ENCODE measurements at regions not wholly inside any gene's neighbourhood (a gene's known extent, or its start where the extent isn't known, plus 50 kb on each side); places are given as distances from the start of the nearest gene placed in this dataset.

- Histone ChIP-seq H3K4me2 (ENCODE audit: low read length) (no peak overlapping the region), H3K79me2 (ENCODE audit: insufficient read depth, low read length) (no peaks in the 10 kb centered on the region), H3F3A (ENCODE audit: insufficient read depth, low read length) (no peaks in the 10 kb centered on the region), H3K4me3 (ENCODE audit: low read depth, low read length, poor library complexity, severe bottlenecking) (no peak overlapping the region), H4K20me1 (ENCODE audit: insufficient read depth, low read length) (no peaks in the 10 kb centered on the region), H3K27ac (ENCODE audit: low read depth, low read length, poor library complexity, severe bottlenecking) (no peak overlapping the region), H3K9me2 (ENCODE audit: low read depth, low read length) (no peaks in the 10 kb centered on the region), H3K4me1 (ENCODE audit: insufficient read depth, low read length, severe bottlenecking) (no peaks in the 10 kb centered on the region), H3K9ac (ENCODE audit: low read length) (no peak overlapping the region), H3K9me3 (ENCODE audit: low read length) (no peaks in the 10 kb centered on the region), H3K36me3 (ENCODE audit: insufficient read depth, low read length) (no peaks in the 10 kb centered on the region), H2AFZ (ENCODE audit: low read length) (no peak overlapping the region), H3K27me3 (ENCODE audit: insufficient read depth, low read length) (peaks cover 13% of the 10 kb centered on the region)
- TF ChIP-seq CTCF (IDR thresholded peaks at IDR 0.05; ENCODE audit: low read length) (no peak), EZH2 (IDR thresholded peaks at IDR 0.05; ENCODE audit: borderline replicate concordance, low read length) (no peak)
Measured at GRCh38 chr6:6801635-6802218, 213.2 kb downstream of the LY86 start.

GRCh38 chr6:6803180-6803977, 214.9 kb downstream of the LY86 start:
- no peak overlapping the region for H3K9ac ChIP-seq (ENCODE audit: low read length)
- no peak overlapping the region for H3K27ac ChIP-seq (ENCODE audit: low read depth, low read length, poor library complexity, severe bottlenecking)
- TF ChIP-seq EZH2 (IDR thresholded peaks at IDR 0.05; ENCODE audit: borderline replicate concordance, low read length) (no peak), CTCF (IDR thresholded peaks at IDR 0.05; ENCODE audit: low read length) (no peak)
- no peaks in the 10 kb centered on the region for H4K20me1 ChIP-seq (ENCODE audit: insufficient read depth, low read length)
- no peak overlapping the region for H2AFZ ChIP-seq (ENCODE audit: low read length)
- H3K79me2 ChIP-seq (ENCODE audit: insufficient read depth, low read length): no peaks in the 10 kb centered on the region
- no peak overlapping the region for H3K4me3 ChIP-seq (ENCODE audit: low read depth, low read length, poor library complexity, severe bottlenecking)
- no peaks in the 10 kb centered on the region for H3K36me3 ChIP-seq (ENCODE audit: insufficient read depth, low read length)
- no peaks in the 10 kb centered on the region for H3K4me1 ChIP-seq (ENCODE audit: insufficient read depth, low read length, severe bottlenecking)
- peaks cover 8% of the 10 kb centered on the region for H3K27me3 ChIP-seq (ENCODE audit: insufficient read depth, low read length)
- H3K4me2 ChIP-seq (ENCODE audit: low read length): no peak overlapping the region
- no peaks in the 10 kb centered on the region for H3K9me2 ChIP-seq (ENCODE audit: low read depth, low read length)
- no peaks in the 10 kb centered on the region for H3F3A ChIP-seq (ENCODE audit: insufficient read depth, low read length)
- H3K9me3 ChIP-seq (ENCODE audit: low read length): no peaks in the 10 kb centered on the region

DNA sequence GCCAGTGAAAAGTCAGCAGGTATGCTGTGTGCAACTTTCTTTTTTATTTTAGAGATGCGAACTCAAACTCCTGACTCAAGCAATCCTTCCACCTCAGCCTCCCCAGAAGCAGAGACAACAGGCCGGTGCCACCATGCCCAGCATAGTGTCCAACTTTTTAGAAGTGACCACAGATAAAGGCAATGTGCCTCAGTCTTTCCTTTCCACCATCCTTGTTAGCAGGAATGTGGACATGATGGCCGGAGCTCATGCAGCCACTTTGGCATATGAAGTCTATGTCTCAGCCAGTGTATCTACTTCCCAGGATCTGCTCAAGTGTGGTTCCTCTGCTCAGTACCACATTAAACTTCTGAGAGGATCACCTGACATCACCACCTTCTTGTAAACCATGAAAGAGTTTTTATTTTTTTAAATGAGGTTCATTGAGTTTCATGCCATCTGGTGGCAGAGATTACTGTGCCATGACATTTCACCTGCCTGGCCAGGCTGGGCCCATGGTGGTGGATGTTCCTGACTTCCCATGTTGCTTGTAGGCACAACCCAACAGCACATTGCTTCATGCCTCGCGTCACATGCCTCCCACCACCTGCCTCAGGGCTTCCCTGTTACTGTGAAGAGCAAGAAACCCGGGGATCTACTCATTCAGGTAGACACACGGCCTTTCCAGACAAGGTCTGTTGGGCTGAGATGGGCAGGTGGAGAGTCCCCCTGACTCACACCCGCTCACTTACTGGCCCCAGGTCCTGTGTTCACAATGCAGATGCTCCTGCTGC, 216.5 kb downstream of the LY86 start:
- H3K4me2 ChIP-seq (ENCODE audit: low read length): no peak overlapping the region
- H3K27me3 ChIP-seq (ENCODE audit: insufficient read depth, low read length): peaks cover 8% of the 10 kb centered on the region

More for the DNA sequence above, 216.5 kb downstream of the LY86 start:
- Histone ChIP-seq H3K36me3 (ENCODE audit: insufficient read depth, low read length) (no peaks in the 10 kb centered on the region), H4K20me1 (ENCODE audit: insufficient read depth, low read length) (no peaks in the 10 kb centered on the region), H3K4me3 (ENCODE audit: low read depth, low read length, poor library complexity, severe bottlenecking) (no peak overlapping the region), H3K27ac (ENCODE audit: low read depth, low read length, poor library complexity, severe bottlenecking) (no peak overlapping the region), H3K9me2 (ENCODE audit: low read depth, low read length) (no peaks in the 10 kb centered on the region), H3K79me2 (ENCODE audit: insufficient read depth, low read length) (no peaks in the 10 kb centered on the region), H3F3A (ENCODE audit: insufficient read depth, low read length) (no peaks in the 10 kb centered on the region), H3K4me1 (ENCODE audit: insufficient read depth, low read length, severe bottlenecking) (no peaks in the 10 kb centered on the region), H2AFZ (ENCODE audit: low read length) (no peak overlapping the region), H3K9ac (ENCODE audit: low read length) (no peak overlapping the region), H3K9me3 (ENCODE audit: low read length) (no peaks in the 10 kb centered on the region)
- no peak for TF ChIP-seq CTCF (IDR thresholded peaks at IDR 0.05; ENCODE audit: low read length)
- TF ChIP-seq EZH2 (IDR thresholded peaks at IDR 0.05; ENCODE audit: borderline replicate concordance, low read length): no peak
